HG03521 (cell line): ENCODE measurements at regions not wholly inside any gene's neighbourhood (a gene's known extent, or its start where the extent isn't known, plus 50 kb on each side); places are given as distances from the start of the nearest gene placed in this dataset.

Experiments used
- ATAC-seq: cut with Tn5 transposase; IDR thresholded peaks from one replicate; pipeline ENCODE4 v1.9.1; 2021; ENCODE audit warnings: mild to moderate bottlenecking, moderate library complexity; ENCODE audit not compliant: unreplicated experiment

GRCh38 chr18:67381608-67382150 is 134.8 kb downstream of the DSEL start:
- no peak for ATAC-seq

GRCh38 chr18:67380867-67381266 is 135.7 kb downstream of the DSEL start:
- ATAC-seq, result no peak

- ATAC-seq, result no peak
Observed at GRCh38 chr18:67379981-67380380, 136.5 kb downstream of the DSEL start.

GRCh38 chr18:67376372-67376771 is 140.1 kb downstream of the DSEL start:
- no peak for ATAC-seq

- ATAC-seq, result no peak
Observed at GRCh38 chr18:67373636-67374035, 142.9 kb downstream of the DSEL start.

- no peak for ATAC-seq
Observed at GRCh38 chr18:67367540-67367939, 149.0 kb downstream of the DSEL start.

GRCh38 chr18:67363694-67364093 is 152.8 kb downstream of the DSEL start:
- ATAC-seq, result no peak

GRCh38 chr18:67362906-67363305 is 153.6 kb downstream of the DSEL start:
- no peak for ATAC-seq

GRCh38 chr18:67359873-67360838 is 156.4 kb downstream of the DSEL start:
- peak; percentile 85 for ATAC-seq

GRCh38 chr18:67358947-67359346 is 157.6 kb downstream of the DSEL start:
- no peak for ATAC-seq

GRCh38 chr18:67354692-67355091 is 161.8 kb downstream of the DSEL start:
- no peak for ATAC-seq

GRCh38 chr18:67354091-67354490 is 162.4 kb downstream of the DSEL start:
- no peak for ATAC-seq

GRCh38 chr18:67347438-67347837 is 169.1 kb downstream of the DSEL start:
- no peak for ATAC-seq

- ATAC-seq, result no peak
Observed at GRCh38 chr18:67342159-67342558, 174.4 kb downstream of the DSEL start.

- ATAC-seq, result no peak
Observed at GRCh38 chr18:67337696-67338095, 178.8 kb downstream of the DSEL start.

- no peak for ATAC-seq
Observed at GRCh38 chr18:67331857-67332256, 184.7 kb downstream of the DSEL start.

- no peak for ATAC-seq
Observed at GRCh38 chr18:67319109-67319508, 197.4 kb downstream of the DSEL start.

GRCh38 chr18:67318651-67319050 is 197.9 kb downstream of the DSEL start:
- ATAC-seq, result no peak

GRCh38 chr18:67310826-67311225 is 205.7 kb downstream of the DSEL start:
- no peak for ATAC-seq

GRCh38 chr18:67308819-67309218 is 207.7 kb downstream of the DSEL start:
- no peak for ATAC-seq

GRCh38 chr18:67305466-67305865 is 211.1 kb downstream of the DSEL start:
- no peak for ATAC-seq

- ATAC-seq, result no peak
Observed at GRCh38 chr18:67302043-67302442, 214.5 kb downstream of the DSEL start.
